ENCODE measurements at regions not wholly inside any gene's neighbourhood (a gene's known extent, or its start where the extent isn't known, plus 50 kb on each side); places are given as distances from the start of the nearest gene placed in this dataset.

GRCh38 chr3:72515941-72516340 is 332.3 kb downstream of the SHQ1 start:
- Histone ChIP-seq H3K36me3 (ENCODE audit: control insufficient read depth in 2 of 2, extremely low read depth in 1 of 2, insufficient read depth in 2 of 2, low read length in 2 of 2) (no peaks in the 10 kb centered on the region), H3K4me3 (replicated peaks in 1 of 3; ENCODE audit: insufficient read depth in 1 of 3, low read depth in 1 of 3, low read length in 3 of 3) (no peak overlapping the region), H3K4me2 (ENCODE audit: insufficient read depth, low read length) (no peak overlapping the region), H3K9ac (replicated peaks; ENCODE audit: extremely low read depth, insufficient read depth, low read length) (no peak overlapping the region), H4K20me1 (replicated peaks; ENCODE audit: control insufficient read depth, extremely low read depth, insufficient read depth, low read length) (no peaks in the 10 kb centered on the region), H3K4me1 (ENCODE audit: control insufficient read depth, extremely low read depth, insufficient read depth, low read length) (no peaks in the 10 kb centered on the region), H3K9me1 (replicated peaks; ENCODE audit: control insufficient read depth, extremely low read depth, insufficient read depth, low read length) (no peaks in the 10 kb centered on the region), H3K27me3 (ENCODE audit: control insufficient read depth in 2 of 2, insufficient read depth in 2 of 2, low read length in 2 of 2) (no peaks in the 10 kb centered on the region), H3K79me2 (ENCODE audit: control insufficient read depth, insufficient read depth, low read length) (no peaks in the 10 kb centered on the region), H2AFZ (ENCODE audit: low read depth, low read length) (no peak overlapping the region), H3K27ac (ENCODE audit: insufficient read depth, low read depth, low read length) (no peak overlapping the region), H3K9me3 (replicated peaks; ENCODE audit: control insufficient read depth, insufficient read depth, low read length) (no peaks in the 10 kb centered on the region)
- intact Hi-C loops (cut with micrococcal nuclease), result no loop called here
- TF ChIP-seq POLR2AphosphoS5 (IDR thresholded peaks at IDR 0.05; ENCODE audit: insufficient read depth, low read depth, low read length) (no peak), MAX (IDR thresholded peaks at IDR 0.05; ENCODE audit: insufficient read depth, insufficient read length) (no peak), JUN (IDR thresholded peaks at IDR 0.05; ENCODE audit: borderline replicate concordance, insufficient read depth, insufficient read length, low read depth) (no peak), EZH2 (IDR thresholded peaks at IDR 0.05; ENCODE audit: borderline replicate concordance, low read depth, low read length, severe bottlenecking) (no peak)
- TF ChIP-seq, protein P1, sequence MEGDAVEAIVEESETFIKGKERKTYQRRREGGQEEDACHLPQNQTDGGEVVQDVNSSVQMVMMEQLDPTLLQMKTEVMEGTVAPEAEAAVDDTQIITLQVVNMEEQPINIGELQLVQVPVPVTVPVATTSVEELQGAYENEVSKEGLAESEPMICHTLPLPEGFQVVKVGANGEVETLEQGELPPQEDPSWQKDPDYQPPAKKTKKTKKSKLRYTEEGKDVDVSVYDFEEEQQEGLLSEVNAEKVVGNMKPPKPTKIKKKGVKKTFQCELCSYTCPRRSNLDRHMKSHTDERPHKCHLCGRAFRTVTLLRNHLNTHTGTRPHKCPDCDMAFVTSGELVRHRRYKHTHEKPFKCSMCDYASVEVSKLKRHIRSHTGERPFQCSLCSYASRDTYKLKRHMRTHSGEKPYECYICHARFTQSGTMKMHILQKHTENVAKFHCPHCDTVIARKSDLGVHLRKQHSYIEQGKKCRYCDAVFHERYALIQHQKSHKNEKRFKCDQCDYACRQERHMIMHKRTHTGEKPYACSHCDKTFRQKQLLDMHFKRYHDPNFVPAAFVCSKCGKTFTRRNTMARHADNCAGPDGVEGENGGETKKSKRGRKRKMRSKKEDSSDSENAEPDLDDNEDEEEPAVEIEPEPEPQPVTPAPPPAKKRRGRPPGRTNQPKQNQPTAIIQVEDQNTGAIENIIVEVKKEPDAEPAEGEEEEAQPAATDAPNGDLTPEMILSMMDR (IDR thresholded peaks at IDR 0.05; ENCODE audit: extremely low read depth in 1 of 2, insufficient read depth in 1 of 2, low read depth in 1 of 2, low read length in 2 of 2), result no peak
- FAIRE-seq, result no peak
- CTCF ChIA-PET, result interaction anchor here (0.6 kb wide), 1 partner anchor 20 kb away, joined by 4 read pairs; no protein-coding TSS in a partner anchor
- POLR2A ChIA-PET, result no interaction called here
- dilution Hi-C loops (cut with MboI; ENCODE audit: extremely low pct_ligation_motif_present, low sequenced_read_pairs), result no loop called here
- DNase-seq (ENCODE audit: low read depth, low spot score), result no peak
- BruUV-seq (replicated peaks), result no TSS peak

DNA sequence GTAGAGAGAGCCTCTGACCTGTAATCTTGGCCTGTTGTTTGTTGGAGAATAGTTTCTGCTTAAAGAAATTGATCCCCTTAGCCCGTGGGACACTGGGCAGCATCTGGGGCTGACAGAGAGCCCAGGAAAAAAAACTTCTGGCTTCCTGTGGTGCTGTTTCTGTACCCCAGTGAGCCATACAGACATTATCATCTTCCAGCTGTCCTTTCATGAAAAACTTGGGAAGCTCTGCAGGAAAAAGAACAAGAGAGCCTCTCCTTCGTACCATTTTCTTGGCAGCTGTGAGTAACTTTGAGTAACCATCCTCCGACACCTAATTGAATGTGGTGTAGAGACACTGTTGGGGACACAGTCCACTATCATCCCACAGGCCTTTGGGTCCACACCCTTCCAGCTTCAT is 333.0 kb downstream of the SHQ1 start:
- no peaks in the 10 kb centered on the region for H3K9me1 ChIP-seq (replicated peaks; ENCODE audit: control insufficient read depth, extremely low read depth, insufficient read depth, low read length)
- no peak overlapping the region for H3K27ac ChIP-seq (ENCODE audit: insufficient read depth, low read depth, low read length)
- no peak overlapping the region for H3K4me3 ChIP-seq (replicated peaks in 1 of 3; ENCODE audit: insufficient read depth in 1 of 3, low read depth in 1 of 3, low read length in 3 of 3)
- no TSS peak for BruUV-seq (replicated peaks)
- H3K27me3 ChIP-seq (ENCODE audit: control insufficient read depth in 2 of 2, insufficient read depth in 2 of 2, low read length in 2 of 2), result peaks cover 0 to 2% of the 10 kb centered on the region in 2 experiments
- intact Hi-C loops (cut with micrococcal nuclease) (no loop called here), dilution Hi-C loops (cut with MboI; ENCODE audit: extremely low pct_ligation_motif_present, low sequenced_read_pairs) (no loop called here)
- H3K79me2 ChIP-seq (ENCODE audit: control insufficient read depth, insufficient read depth, low read length), result no peaks in the 10 kb centered on the region
- no peaks in the 10 kb centered on the region for H3K36me3 ChIP-seq (ENCODE audit: control insufficient read depth in 2 of 2, extremely low read depth in 1 of 2, insufficient read depth in 2 of 2, low read length in 2 of 2)
- H3K9ac ChIP-seq (replicated peaks; ENCODE audit: extremely low read depth, insufficient read depth, low read length), result no peak overlapping the region
- no peaks in the 10 kb centered on the region for H3K9me3 ChIP-seq (replicated peaks; ENCODE audit: control insufficient read depth, insufficient read depth, low read length)
- H4K20me1 ChIP-seq (replicated peaks; ENCODE audit: control insufficient read depth, extremely low read depth, insufficient read depth, low read length), result no peaks in the 10 kb centered on the region
- no peak overlapping the region for H3K4me2 ChIP-seq (ENCODE audit: insufficient read depth, low read length)
- TF ChIP-seq MAX (IDR thresholded peaks at IDR 0.05; ENCODE audit: insufficient read depth, insufficient read length) (no peak), GATA2 (IDR thresholded peaks at IDR 0.05; ENCODE audit: insufficient read depth, insufficient read length, low read depth, low read length) (no peak), JUN (IDR thresholded peaks at IDR 0.05; ENCODE audit: borderline replicate concordance, insufficient read depth, insufficient read length, low read depth) (no peak), EZH2 (IDR thresholded peaks at IDR 0.05; ENCODE audit: borderline replicate concordance, low read depth, low read length, severe bottlenecking) (no peak), FOS (IDR thresholded peaks at IDR 0.05; ENCODE audit: borderline replicate concordance, insufficient read depth, low read length) (no peak), POLR2AphosphoS5 (IDR thresholded peaks at IDR 0.05; ENCODE audit: insufficient read depth, low read depth, low read length) (no peak), MYC (IDR thresholded peaks at IDR 0.05; ENCODE audit: low read depth, low read length) (no peak), POLR2A (IDR thresholded peaks at IDR 0.05; ENCODE audit: low read depth, low read length) (no peak)
- TF ChIP-seq, protein P1 (IDR thresholded peaks at IDR 0.05; ENCODE audit: extremely low read depth in 1 of 2, insufficient read depth in 1 of 2, low read depth in 1 of 2, low read length in 2 of 2), result no peak
- CTCF ChIA-PET, result no interaction called here
- POLR2A ChIA-PET, result no interaction called here
- H3K4me1 ChIP-seq (ENCODE audit: control insufficient read depth, extremely low read depth, insufficient read depth, low read length), result no peaks in the 10 kb centered on the region
- no peak overlapping the region for H2AFZ ChIP-seq (ENCODE audit: low read depth, low read length)
- DNase-seq (ENCODE audit: low read depth, low spot score), result no peak
- no peak for FAIRE-seq

Data from endothelial cell of umbilical vein (primary cell).